ENCODE measurements at regions not wholly inside any gene's neighbourhood (a gene's known extent, or its start where the extent isn't known, plus 50 kb on each side); places are given as distances from the start of the nearest gene placed in this dataset.
"Not testable (repeated sequence)": the region's sequence is repeated elsewhere in the genome, so short reads cannot be mapped to it uniquely, and the experiment has no call there.

- not testable (repeated sequence) for H3K36me3 Mint-ChIP-seq (ENCODE audit: insufficient read depth in 2 of 2); ATAC-seq (replicated peaks in 1 of 2)
These were observed 257.1 kb downstream of the S1PR1 start for GRCh38 chr1:101493920-101494319.

DNA sequence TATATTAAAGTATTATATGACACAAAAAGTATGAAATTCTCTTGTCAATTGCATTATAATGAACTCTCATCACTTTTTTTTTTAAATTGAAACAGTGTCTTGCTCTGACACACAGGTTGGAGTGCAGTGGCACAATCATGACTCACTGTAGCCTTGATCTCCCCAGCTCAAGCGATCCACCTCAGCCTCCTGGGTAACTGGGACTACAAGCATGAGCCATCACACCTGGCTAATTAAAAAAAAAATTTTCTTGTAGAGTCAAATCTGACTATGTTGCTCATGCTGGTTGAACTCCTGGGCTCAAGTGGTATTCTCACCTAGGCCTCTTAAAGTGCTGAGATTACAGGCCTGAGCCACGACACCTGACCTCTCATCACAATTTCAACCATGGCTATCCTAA, 259.3 kb downstream of the S1PR1 start:
- Mint-ChIP-seq H3K36me3 (ENCODE audit: insufficient read depth in 2 of 2) (no peaks in the 10 kb centered on the region), H3K4me3 (no peak overlapping the region), H3K27ac (no peak overlapping the region), H3K4me1 (ENCODE audit: low read depth) (no peaks in the 10 kb centered on the region), H3K27me3 (ENCODE audit: low read depth) (no peaks in the 10 kb centered on the region), H3K9me3 (peaks cover 0 to 3% of the 10 kb centered on the region in 2 donors)
- ATAC-seq (replicated peaks in 1 of 2) (peak; percentile 94 to 95), DNase-seq (peak in 1 of 2 donors; percentile 32)

More at GRCh38 chr1:101493920-101494319, 257.1 kb downstream of the S1PR1 start:
- not testable (repeated sequence) for H3K27ac Mint-ChIP-seq; DNase-seq; H3K9me3 Mint-ChIP-seq; H3K27me3 Mint-ChIP-seq (ENCODE audit: low read depth); H3K4me3 Mint-ChIP-seq; H3K4me1 Mint-ChIP-seq (ENCODE audit: low read depth)

DNA sequence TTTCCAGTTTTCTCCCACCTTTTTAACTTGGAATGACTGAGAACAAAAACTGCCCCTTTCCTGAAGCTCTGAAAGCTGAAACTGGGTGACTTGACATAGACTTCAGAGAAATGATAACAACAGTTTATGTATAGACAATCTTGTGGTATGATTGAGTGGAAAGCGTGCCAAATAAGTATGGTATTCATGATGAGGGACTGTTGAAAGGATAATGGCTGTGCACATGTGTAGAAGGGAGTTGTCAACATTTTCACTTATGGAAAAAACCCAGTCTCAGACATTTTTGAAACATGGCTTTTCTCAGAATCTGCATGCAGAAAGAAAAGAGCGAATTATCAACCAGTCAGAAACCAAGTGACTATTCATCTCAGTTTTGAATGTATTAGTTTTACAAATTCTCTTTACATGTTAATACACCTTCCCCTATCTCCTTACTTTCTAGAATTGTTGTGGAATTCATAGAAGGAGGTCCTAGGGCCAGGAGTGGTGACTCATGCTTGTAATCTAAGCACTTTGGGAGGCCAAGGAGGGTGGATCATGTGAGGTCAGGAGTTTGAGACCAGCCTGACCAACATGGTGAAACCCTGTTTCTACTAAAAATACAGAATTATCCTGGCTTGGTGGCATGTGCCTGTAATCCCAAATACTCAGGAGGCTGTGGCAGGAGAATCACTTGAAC, 261.2 kb downstream of the S1PR1 start:
- no peaks in the 10 kb centered on the region for H3K27me3 Mint-ChIP-seq (ENCODE audit: low read depth)
- no peak overlapping the region for H3K4me3 Mint-ChIP-seq
- no peak overlapping the region for H3K27ac Mint-ChIP-seq
- H3K9me3 Mint-ChIP-seq = no peaks in the 10 kb centered on the region
- ATAC-seq (replicated peaks in 1 of 2) = no peak
- no peak for DNase-seq
- H3K4me1 Mint-ChIP-seq (ENCODE audit: low read depth) = no peaks in the 10 kb centered on the region
- H3K36me3 Mint-ChIP-seq (ENCODE audit: insufficient read depth in 2 of 2) = no peaks in the 10 kb centered on the region

- ATAC-seq (replicated peaks in 1 of 2); H3K27me3 Mint-ChIP-seq (ENCODE audit: low read depth); H3K27ac Mint-ChIP-seq; DNase-seq; H3K4me3 Mint-ChIP-seq; H3K9me3 Mint-ChIP-seq; H3K4me1 Mint-ChIP-seq (ENCODE audit: low read depth); H3K36me3 Mint-ChIP-seq (ENCODE audit: insufficient read depth in 2 of 2): not testable (repeated sequence)
These were observed 267.3 kb downstream of the S1PR1 start for GRCh38 chr1:101504106-101504505.

DNA sequence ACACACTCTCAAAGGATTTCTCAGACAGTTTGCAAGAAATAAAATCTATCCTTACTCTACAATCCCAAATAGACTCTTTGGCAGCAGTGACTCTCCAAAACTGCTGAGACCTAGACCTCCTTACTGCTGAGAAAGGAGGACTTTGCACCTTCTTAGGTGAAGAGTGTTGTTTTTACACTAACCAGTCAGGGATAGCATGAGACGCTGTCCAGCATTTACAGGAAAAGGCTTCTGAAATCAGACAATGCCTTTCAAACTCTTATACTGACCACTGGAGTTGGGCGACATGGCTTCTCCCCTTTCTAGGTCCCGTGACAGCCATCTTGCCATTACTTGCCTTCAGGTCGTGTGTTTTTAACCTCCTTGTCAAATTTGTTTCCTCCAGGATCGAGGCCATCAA, 268.4 kb downstream of the S1PR1 start:
- H3K9me3 Mint-ChIP-seq; ATAC-seq (replicated peaks in 1 of 2); H3K4me1 Mint-ChIP-seq (ENCODE audit: low read depth); H3K4me3 Mint-ChIP-seq; H3K27ac Mint-ChIP-seq; H3K27me3 Mint-ChIP-seq (ENCODE audit: low read depth); DNase-seq; H3K36me3 Mint-ChIP-seq (ENCODE audit: insufficient read depth in 2 of 2): not testable (repeated sequence)

GRCh38 chr1:101506541-101507164, 269.8 kb downstream of the S1PR1 start:
- no peaks in the 10 kb centered on the region for H3K36me3 Mint-ChIP-seq (ENCODE audit: insufficient read depth in 2 of 2)
- DNase-seq = peak; percentile 41 to 51

GRCh38 chr1:101507547-101507971, 270.7 kb downstream of the S1PR1 start:
- Mint-ChIP-seq H3K9me3 (no peaks in the 10 kb centered on the region), H3K4me3 (no peak overlapping the region), H3K36me3 (ENCODE audit: insufficient read depth in 2 of 2) (no peaks in the 10 kb centered on the region), H3K27me3 (ENCODE audit: low read depth) (peaks cover 7% of the 10 kb centered on the region), H3K4me1 (ENCODE audit: low read depth) (no peaks in the 10 kb centered on the region), H3K27ac (no peak overlapping the region)
- DNase-seq = no peak
- peak; percentile 13 to 55 for ATAC-seq (replicated peaks in 1 of 2)

More at GRCh38 chr1:101506541-101507164, 269.8 kb downstream of the S1PR1 start:
- Mint-ChIP-seq H3K27ac (no peak overlapping the region), H3K27me3 (ENCODE audit: low read depth) (peaks cover 7% of the 10 kb centered on the region), H3K4me3 (no peak overlapping the region), H3K9me3 (no peaks in the 10 kb centered on the region), H3K4me1 (ENCODE audit: low read depth) (no peaks in the 10 kb centered on the region)
- ATAC-seq (replicated peaks in 1 of 2) = no peak

DNA sequence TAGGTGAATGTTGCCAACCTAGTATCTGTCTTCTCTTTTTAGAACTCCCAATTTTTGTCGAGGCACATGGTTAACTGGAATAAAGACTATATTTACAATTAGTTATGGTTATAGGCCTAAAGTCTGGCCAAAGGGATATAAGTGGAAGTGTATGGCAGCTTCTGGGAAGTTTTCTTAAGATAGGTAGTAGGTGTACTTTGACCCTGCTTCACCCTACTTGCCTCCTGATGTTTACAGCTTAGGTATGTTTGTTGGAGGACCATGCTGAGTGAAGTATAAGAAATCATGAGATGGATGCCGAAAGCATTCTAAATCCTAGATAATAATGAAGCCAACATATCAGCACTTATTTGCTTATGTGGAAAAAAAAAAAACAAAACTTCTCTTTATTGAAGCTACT, 272.1 kb downstream of the S1PR1 start:
- no peak for ATAC-seq (replicated peaks in 1 of 2)
- no peaks in the 10 kb centered on the region for H3K9me3 Mint-ChIP-seq
- H3K4me1 Mint-ChIP-seq (ENCODE audit: low read depth) = no peaks in the 10 kb centered on the region

DNA sequence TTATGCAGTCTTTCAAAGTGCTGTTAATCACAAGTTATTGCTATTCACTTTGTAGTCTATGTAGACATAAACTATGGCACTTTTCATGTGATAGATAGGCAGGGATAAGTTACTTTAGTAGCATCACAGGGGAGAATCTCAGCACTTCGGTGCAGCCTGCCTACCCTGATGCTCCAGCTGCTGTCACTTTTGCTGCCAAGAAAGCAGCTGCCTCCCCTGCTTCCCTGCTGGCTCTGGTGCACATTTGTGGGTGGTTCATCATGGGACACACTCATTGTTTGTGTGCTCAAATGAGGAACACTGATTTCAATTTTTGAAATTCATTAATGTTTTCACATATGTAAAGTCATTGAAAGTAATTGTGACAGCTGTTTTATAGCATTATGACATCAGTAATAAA, 272.6 kb downstream of the S1PR1 start:
- Mint-ChIP-seq H3K4me3 (no peak overlapping the region), H3K36me3 (ENCODE audit: insufficient read depth in 2 of 2) (no peaks in the 10 kb centered on the region), H3K4me1 (ENCODE audit: low read depth) (no peaks in the 10 kb centered on the region), H3K27ac (no peak overlapping the region), H3K27me3 (ENCODE audit: low read depth) (peaks cover 2% of the 10 kb centered on the region), H3K9me3 (no peaks in the 10 kb centered on the region)
- ATAC-seq (replicated peaks in 1 of 2) = no peak
- DNase-seq = no peak

More for the DNA sequence above, 272.1 kb downstream of the S1PR1 start:
- H3K4me3 Mint-ChIP-seq = no peak overlapping the region
- peaks cover 6% of the 10 kb centered on the region for H3K27me3 Mint-ChIP-seq (ENCODE audit: low read depth)
- no peaks in the 10 kb centered on the region for H3K36me3 Mint-ChIP-seq (ENCODE audit: insufficient read depth in 2 of 2)
- DNase-seq = no peak
- H3K27ac Mint-ChIP-seq = no peak overlapping the region

- Mint-ChIP-seq H3K4me1 (ENCODE audit: low read depth) (no peaks in the 10 kb centered on the region), H3K4me3 (no peak overlapping the region), H3K36me3 (ENCODE audit: insufficient read depth in 2 of 2) (peaks cover 0 to under 1% of the 10 kb centered on the region in 2 donors), H3K27ac (no peak overlapping the region), H3K27me3 (ENCODE audit: low read depth) (no peaks in the 10 kb centered on the region), H3K9me3 (peaks cover under 1 to 1% of the 10 kb centered on the region in 2 donors)
- DNase-seq = no peak
- no peak for ATAC-seq (replicated peaks in 1 of 2)
These were observed 274.5 kb downstream of the S1PR1 start for GRCh38 chr1:101511202-101511891.

DNA sequence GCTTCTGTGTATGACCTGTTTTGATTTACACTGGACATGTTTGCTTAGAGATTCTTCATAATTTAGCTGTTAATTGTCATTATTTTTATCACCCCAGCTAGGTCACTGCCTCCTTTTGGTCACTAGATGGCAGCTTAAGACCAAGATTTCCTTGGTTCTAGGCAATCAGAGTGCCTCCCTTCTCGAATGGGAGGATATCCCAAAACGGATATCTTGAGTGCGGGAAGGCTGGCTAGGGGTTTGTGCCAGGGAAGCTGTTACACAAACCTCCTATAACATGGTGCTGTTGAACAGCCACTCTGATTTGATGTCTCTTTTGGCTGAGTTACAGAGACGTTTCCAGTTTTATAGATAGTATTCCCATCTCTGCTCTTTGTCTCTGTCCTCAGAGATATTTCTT, 283.5 kb downstream of the S1PR1 start:
- Mint-ChIP-seq H3K4me1 (ENCODE audit: low read depth) (no peaks in the 10 kb centered on the region), H3K36me3 (ENCODE audit: insufficient read depth in 2 of 2) (peaks cover 1 to 3% of the 10 kb centered on the region in 2 donors), H3K4me3 (no peak overlapping the region), H3K27ac (no peak overlapping the region), H3K9me3 (peaks cover 1 to 4% of the 10 kb centered on the region in 2 donors), H3K27me3 (ENCODE audit: low read depth) (peaks cover 6% of the 10 kb centered on the region)
- ATAC-seq (replicated peaks in 1 of 2) (peak; percentile 32 to 54), DNase-seq (peak; percentile 8 to 16)

DNA sequence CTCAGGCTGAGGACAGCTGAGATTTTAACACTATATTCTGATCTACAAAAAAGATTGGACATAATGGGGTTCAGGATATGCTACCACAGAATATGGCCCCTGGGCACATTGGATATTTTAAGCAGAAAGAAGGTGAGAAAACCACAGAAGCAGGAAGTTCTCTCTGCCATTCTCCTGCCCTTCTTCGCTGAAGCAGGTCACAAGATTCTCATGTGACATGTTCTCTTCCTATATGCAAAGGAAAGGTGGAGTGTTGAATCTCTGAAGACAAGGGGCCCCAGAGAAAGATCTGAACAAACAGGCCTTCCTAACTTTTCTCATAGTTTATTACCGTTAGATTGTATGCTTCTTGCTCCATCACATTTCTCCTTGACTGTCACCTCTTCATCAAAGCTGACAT, 285.7 kb downstream of the S1PR1 start:
- Mint-ChIP-seq H3K4me1 (ENCODE audit: low read depth) (no peaks in the 10 kb centered on the region), H3K9me3 (no peaks in the 10 kb centered on the region), H3K27ac (no peak overlapping the region), H3K36me3 (ENCODE audit: insufficient read depth in 2 of 2) (peaks cover 0 to 1% of the 10 kb centered on the region in 2 donors), H3K27me3 (ENCODE audit: low read depth) (peaks cover 11% of the 10 kb centered on the region), H3K4me3 (no peak overlapping the region)
- ATAC-seq (replicated peaks in 1 of 2) = no peak
- no peak for DNase-seq

DNA sequence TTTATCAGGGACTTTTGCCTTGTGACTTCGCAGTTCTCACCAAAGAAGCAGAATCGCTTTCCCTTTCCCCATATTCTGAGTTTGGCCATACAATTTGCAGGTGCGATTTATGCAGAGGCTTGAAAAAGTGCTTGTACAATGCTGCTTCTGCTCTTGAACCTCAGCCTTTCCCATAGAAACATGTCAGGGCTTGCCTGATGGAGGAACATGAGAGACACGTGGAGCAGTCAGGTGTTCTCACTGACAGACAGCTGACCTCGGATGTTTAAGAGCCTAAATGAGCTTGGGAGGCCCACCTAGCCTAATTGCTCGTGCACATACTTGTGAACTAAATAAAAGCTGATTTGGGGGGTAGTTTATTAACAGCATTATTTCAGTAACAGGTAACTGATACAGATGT, 290.0 kb downstream of the S1PR1 start:
- H3K36me3 Mint-ChIP-seq (ENCODE audit: insufficient read depth in 2 of 2) = no peaks in the 10 kb centered on the region
- no peaks in the 10 kb centered on the region for H3K4me1 Mint-ChIP-seq (ENCODE audit: low read depth)
- H3K4me3 Mint-ChIP-seq = no peak overlapping the region
- peaks cover 7% of the 10 kb centered on the region for H3K27me3 Mint-ChIP-seq (ENCODE audit: low read depth)
- no peak for DNase-seq
- ATAC-seq (replicated peaks in 1 of 2) = no peak
- no peaks in the 10 kb centered on the region for H3K9me3 Mint-ChIP-seq
- H3K27ac Mint-ChIP-seq = no peak overlapping the region

Data from activated T-cell treated with anti-CD3 and anti-CD28 coated beads, Interleukin-2, amount 50 U/mL, for 72 hours (primary cell).